NCI-H2029 treated with DMSO at 0.1 percent for 48 hours (cell line): ENCODE measurements at regions not wholly inside any gene's neighbourhood (a gene's known extent, or its start where the extent isn't known, plus 50 kb on each side); places are given as distances from the start of the nearest gene placed in this dataset.

Experiments used
- DNase-seq: peaks from one replicate; lab custom pipeline; 2025; lab: John Stamatoyannopoulos, UW

- no peak for DNase-seq
These were observed 1076.7 kb upstream of the SORCS1 start for GRCh38 chr10:108241166-108241565.

GRCh38 chr10:108238261-108238660 lies 1073.8 kb upstream of the SORCS1 start:
- no peak for DNase-seq

GRCh38 chr10:108230478-108231170 lies 1066.1 kb upstream of the SORCS1 start:
- no peak for DNase-seq

GRCh38 chr10:108208732-108209131 lies 1044.2 kb upstream of the SORCS1 start:
- no peak for DNase-seq

GRCh38 chr10:108208038-108208437 lies 1043.5 kb upstream of the SORCS1 start:
- no peak for DNase-seq

- DNase-seq, result no peak
These were observed 1040.2 kb upstream of the SORCS1 start for GRCh38 chr10:108204528-108205305.

- no peak for DNase-seq
These were observed 1039.5 kb upstream of the SORCS1 start for GRCh38 chr10:108203905-108204527.

GRCh38 chr10:108187408-108188012 lies 1023.0 kb upstream of the SORCS1 start:
- no peak for DNase-seq

GRCh38 chr10:108184114-108184513 lies 1019.6 kb upstream of the SORCS1 start:
- no peak for DNase-seq

- DNase-seq, result no peak
These were observed 1016.4 kb upstream of the SORCS1 start for GRCh38 chr10:108180878-108181277.

GRCh38 chr10:108169846-108170245 lies 1005.3 kb upstream of the SORCS1 start:
- no peak for DNase-seq

- DNase-seq, result no peak
These were observed 1003.3 kb upstream of the SORCS1 start for GRCh38 chr10:108167766-108168165.

- no peak for DNase-seq
These were observed 1001.9 kb upstream of the SORCS1 start for GRCh38 chr10:108166401-108166800.

GRCh38 chr10:108147346-108147745 lies 982.8 kb upstream of the SORCS1 start:
- DNase-seq, result no peak

GRCh38 chr10:108141064-108141463 lies 976.6 kb upstream of the SORCS1 start:
- no peak for DNase-seq

- DNase-seq, result no peak
These were observed 967.8 kb upstream of the SORCS1 start for GRCh38 chr10:108132303-108132702.

- no peak for DNase-seq
These were observed 966.1 kb upstream of the SORCS1 start for GRCh38 chr10:108130575-108130974.

- DNase-seq, result no peak
These were observed 947.7 kb upstream of the SORCS1 start for GRCh38 chr10:108112218-108112617.

GRCh38 chr10:108104551-108105156 lies 940.1 kb upstream of the SORCS1 start:
- no peak for DNase-seq

GRCh38 chr10:108097258-108097657 lies 932.8 kb upstream of the SORCS1 start:
- no peak for DNase-seq

GRCh38 chr10:108095932-108096925 lies 931.7 kb upstream of the SORCS1 start:
- no peak for DNase-seq
